Activated CD4-positive, CD25-positive, alpha-beta regulatory T cell treated with anti-CD3 and anti-CD28 coated beads, Interleukin-2, amount 50 U/mL, for 72 hours (primary cell): ENCODE measurements at regions not wholly inside any gene's neighbourhood (a gene's known extent, or its start where the extent isn't known, plus 50 kb on each side); places are given as distances from the start of the nearest gene placed in this dataset.
"Not testable (repeated sequence)": the region's sequence is repeated elsewhere in the genome, so short reads cannot be mapped to it uniquely, and the experiment has no call there.

Experiments
- DNase-seq: peaks from one replicate; pipeline ENCODE4 v3.0.0; 2021

DNA sequence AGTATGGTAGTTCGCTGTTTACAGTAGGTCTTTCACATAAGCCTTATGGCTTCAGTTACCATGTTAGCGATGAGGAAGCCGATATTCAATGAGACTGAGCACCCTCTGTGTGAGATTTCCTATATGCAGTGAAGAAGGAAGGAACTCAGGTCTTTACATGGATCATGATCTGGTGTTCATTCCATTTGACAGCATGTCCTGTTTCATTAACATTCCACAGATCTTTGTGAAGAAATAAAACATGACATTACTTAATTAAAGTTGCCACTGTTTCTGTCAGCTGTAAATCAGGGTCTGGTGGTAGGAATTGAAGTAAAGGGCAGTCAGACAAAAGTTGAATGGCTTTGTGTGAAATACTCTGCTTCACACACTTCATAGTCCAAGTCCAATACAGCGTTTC lies 768.6 kb downstream of the ZPLD1 start:
- DNase-seq, result no peak

DNA sequence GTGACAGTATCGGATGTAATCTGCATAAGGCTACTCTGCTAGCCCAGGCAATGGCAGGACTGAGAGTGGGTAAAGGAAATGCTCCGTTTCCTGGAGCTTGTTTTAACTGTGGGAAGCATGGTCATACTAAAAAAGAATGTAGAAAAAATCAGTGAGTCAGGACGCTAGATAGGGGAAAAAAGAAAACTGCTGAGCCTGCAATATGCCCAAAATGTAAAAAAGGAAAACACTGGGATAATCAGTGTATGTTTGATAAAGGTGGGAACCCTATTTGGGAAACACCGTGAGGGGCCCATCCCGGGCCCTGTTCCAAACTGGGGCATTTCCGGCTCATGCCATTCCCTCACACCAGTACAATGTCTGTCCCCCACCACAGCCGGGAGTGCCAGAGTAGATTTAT lies 775.8 kb downstream of the ZPLD1 start:
- no peak for DNase-seq

DNA sequence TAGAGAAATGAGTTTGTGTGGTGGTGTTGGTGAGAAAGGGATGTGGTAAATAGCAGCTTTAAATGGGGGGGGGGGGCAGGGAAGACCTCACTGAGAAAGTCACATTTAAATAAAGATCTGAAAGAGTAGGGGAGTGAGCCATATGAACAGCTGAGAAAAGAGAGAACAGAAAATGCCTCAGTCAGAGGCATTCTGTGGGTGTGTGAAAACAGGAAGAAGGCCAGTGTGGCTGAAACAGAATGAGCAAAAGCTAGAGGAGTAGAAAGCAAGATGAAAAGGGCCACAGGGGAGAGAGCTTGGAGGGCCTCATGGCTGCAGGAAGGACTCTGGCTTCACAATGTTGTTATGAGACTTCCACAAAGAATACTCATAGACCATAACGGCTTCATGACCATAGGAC lies 783.3 kb downstream of the ZPLD1 start:
- DNase-seq, result no peak

DNA sequence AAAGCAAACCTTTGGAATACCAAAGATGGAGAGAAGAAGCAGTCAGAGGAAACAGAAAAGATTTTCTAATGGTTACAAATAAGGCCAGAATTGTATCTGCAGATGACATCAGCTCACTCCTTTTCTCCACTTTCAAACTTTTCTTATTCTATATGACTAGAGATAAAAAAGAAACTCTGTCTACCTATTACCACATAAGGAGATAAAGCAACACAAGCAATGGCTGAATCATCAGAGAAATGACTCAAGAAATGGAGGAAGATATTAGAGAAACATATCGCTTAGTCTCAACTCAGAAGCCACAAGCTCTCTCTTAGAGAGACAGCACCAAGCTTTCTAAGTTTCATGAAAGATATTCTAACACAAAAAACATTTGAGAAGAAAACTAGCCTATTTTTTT lies 784.0 kb downstream of the ZPLD1 start:
- DNase-seq, result no peak

DNA sequence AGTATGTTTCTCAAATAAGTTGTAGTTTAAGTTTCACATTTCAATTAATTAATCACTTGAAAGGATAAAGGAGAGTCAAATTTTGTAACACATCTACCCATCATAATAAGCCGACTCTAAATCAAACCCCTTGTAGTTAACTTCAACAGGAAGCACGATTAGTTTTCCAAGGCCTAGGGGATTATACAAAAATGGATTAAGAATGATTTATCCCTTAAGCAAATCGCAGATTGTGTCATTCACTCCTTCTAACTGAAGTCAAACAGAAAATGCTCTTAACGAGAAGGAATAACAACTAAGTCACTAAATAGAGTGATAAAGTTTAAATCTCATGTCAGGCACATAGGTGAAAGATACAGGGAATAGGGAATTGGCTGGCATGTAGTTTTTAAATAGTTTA lies 792.8 kb downstream of the ZPLD1 start:
- DNase-seq, result no peak

DNA sequence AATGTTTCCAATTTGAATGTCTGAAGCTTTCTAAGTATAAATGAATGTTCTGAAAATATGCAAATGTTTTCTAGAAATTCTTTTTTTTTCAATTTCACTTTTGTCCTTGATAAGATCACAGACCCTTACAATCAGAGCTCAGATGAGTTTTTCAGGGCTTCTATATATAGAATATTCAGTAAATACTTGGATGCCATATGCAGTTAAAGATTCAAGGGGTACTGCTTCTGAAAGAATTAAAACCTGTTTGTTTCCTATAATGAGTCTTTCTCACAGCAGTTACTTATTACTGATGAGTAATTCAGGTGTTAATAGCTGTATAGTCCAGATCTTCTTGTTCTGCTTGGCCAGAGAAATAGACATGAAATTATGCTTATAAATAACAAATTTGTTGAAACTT lies 812.6 kb downstream of the ZPLD1 start:
- no peak for DNase-seq

DNA sequence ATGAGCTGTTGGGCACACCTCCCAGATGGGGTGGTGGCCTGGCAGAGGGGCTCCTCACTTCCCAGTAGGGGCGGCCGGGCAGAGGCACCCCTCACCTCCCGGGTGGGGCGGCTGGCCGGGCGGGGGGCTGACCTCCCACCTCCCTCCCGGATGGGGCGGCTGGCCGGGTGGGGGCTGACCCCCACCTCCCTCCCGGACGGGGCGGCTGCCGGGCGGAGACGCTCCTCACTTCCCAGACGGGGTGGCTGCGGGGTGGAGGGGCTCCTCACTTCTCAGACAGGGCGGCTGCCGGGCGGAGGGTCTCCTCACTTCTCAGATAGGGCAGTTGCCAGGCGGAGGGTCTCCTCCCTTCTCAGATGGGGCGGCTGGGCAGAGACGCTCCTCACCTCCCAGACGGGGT lies 820.0 kb downstream of the ZPLD1 start:
- not testable (repeated sequence) for DNase-seq

DNA sequence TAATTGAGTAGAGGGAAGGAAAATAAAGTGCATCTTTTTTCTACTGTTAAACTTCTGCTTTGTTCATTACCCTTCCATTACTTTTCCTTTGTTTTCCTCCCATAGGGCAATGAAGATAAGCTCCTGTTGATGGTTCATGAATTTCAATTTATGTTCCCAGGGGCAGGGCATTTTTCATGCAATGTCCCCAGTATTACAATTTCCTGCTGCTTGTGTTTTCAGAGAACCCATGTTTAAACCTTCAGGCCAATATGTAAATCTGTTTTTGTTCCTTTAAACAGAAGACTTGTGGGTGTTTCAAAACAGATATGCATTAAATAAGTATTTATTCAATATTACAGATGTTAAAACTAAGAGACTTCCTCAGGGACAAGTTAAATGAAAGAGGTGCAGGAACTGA lies 834.5 kb downstream of the ZPLD1 start:
- DNase-seq, result no peak

DNA sequence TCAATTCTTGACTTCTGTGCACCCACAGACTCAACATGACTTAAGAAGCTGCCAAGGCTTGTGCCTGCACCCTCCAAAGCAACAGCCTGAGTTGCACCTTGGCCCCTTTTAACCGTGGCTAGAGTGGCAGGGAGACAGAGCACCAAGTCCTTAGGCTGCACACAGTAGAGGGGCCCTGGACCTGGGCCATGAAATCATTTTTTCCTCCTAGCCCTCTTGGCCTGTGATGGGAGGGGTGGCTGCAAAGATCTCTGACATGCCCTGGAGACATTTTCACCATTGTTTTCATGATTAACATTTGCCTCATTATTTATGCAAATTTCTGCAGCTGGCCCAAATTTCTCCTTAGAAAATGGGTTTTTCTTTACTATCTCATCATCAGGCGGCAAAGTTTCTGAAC lies 836.8 kb downstream of the ZPLD1 start:
- DNase-seq, result no peak

DNA sequence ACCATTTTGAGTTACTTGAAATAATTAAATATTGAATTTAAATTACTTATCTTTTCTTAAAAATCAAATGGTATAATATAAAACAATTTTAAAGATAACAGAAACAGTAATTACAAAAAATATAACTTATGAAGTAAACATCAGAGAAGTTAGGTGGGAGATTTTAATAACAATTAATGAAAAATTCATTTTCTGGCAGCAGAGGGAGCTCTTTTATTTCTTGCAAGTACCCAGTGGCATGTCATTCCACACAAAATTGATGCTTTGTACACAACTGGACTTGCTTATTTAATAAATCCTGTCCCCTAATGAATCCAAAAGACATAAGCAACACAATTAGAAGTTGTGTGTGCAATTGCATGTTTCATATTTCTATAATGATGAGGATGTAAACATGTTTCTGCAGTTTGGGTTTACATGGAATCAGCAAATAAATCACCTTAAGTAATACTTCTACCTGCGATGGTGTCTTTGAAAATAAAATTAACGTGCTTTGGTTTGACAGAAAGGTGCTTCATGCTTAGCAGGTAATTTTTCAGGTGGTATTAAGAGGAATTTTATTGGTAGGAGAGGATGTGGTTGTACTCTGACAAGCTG lies 861.3 kb downstream of the ZPLD1 start:
- no peak for DNase-seq

DNA sequence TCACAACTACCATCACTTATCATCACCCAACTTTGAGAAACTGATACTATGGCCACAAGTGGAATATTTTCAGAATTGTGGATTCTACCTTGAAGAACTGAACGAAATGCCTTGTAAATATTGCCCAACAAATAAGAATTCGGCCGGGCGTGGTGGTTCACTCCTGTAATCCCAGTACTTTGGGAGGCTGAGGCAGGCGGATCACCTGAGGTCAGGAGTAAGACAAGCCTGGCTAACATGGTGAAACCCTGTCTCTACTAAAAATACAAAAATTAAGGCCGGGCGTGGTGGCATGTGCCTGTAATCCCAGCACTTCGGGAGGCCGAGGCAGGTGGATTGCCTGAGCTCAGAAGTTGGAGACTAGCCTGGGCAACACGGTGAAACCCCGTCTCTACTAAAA lies 862.7 kb downstream of the ZPLD1 start:
- not testable (repeated sequence) for DNase-seq

DNA sequence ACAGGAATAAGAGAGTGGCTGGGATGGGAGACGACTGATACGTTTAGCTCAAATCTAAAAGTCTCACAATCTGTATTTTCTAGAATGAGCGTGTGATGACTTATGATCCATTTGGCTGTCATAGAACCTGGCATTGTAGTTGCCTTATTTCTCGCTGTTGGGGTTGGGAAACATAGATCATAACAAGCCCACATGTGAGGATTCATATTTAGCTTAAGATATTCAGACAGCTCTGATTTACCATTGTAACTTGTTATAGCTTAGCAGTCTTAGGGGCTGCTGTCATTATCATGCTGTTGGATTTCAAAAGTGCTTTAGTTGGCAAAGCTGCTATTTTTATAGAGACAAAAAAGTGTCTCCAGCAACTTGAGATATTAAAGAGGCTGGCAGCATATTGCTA lies 871.3 kb downstream of the ZPLD1 start:
- DNase-seq, result no peak

DNA sequence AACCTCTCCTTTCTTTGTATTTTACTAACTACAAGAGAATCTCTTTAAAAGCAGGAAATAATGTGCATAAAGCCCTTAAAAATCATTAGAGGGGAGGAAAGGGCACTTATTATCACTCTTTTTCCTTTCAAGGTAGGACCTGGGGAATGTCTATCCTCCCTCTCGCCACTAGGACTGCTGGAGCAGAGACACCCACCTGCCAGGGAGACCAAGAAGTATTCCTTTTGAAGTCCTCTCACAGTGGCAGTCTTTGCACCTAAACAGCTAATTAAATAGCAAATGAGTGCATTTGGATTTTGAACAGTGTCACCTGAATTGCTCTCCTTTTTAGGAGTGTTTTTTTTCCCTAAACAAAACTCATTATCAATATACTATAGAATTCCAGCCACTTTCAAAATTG lies 874.1 kb downstream of the ZPLD1 start:
- no peak for DNase-seq

DNA sequence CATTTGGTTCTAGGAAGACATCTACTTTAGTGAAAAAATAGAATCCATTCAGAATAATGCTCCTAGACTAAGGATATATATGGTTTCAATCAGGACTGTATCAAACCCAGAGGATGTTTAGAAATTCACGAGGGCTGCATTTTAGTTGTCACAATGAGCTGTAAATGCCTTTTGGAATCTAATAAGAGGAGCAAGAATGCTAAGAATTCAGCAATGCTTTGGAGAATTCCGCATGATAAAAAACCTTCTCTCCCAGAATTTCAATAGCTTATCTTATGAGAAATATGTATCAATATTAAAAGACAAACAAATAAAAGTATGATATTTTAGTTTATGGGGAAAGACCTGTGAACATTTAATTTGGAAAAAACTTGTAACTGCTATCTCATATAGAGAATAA lies 885.1 kb downstream of the ZPLD1 start:
- no peak for DNase-seq

DNA sequence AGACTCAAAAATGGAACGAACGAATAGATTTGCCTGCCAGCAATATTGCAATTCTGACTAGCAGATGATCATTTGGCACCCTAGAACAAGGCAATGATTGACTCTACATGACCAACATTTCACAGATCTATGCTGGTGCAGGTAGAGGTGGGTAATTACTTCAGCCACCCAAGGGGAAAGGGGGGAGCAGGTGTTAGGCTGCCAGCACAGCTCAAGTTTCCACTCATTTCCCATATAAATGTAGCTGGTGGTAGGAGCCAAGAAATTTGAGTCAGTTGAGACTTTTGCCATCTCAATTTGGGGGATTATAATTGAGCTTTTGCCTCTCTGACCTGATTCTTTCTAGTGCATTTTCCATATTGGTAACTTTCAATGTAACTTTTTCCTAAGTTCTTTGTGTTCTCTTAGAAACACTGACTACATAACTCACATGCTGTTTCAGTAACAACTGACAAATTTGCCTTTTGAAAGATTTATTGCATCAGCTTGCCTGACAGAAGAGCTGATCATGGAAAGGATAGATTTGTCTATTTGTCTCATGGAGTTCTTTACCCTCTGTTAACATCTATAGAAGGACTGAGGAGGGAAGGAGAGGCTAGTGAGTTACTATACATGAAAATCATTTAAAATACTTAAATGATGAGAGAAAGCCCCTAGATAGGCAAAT lies 902.5 kb downstream of the ZPLD1 start:
- no peak for DNase-seq

DNA sequence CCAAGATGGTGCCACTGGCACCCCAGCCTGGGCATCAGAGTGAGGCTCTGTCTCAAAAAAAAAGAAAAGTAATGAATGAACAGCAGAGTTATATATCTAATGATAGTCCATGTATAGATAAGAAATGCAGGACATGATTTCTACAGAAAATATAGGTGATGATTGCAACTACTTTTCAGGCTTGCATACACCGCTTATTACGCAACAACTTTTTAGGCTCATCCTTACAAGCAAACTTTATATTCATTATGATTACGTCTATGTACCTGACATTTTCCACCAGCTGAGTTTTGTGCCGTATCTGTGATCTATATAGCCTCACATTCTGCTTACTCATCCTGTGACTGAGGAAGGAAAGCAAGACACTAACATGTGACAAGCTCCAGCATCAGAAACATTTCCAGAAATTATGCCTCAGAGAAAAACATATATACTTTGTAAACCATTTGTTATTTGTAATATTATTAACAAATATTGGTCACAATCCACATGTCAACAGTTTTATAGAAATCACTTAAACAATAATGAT lies 906.3 kb downstream of the ZPLD1 start:
- no peak for DNase-seq

DNA sequence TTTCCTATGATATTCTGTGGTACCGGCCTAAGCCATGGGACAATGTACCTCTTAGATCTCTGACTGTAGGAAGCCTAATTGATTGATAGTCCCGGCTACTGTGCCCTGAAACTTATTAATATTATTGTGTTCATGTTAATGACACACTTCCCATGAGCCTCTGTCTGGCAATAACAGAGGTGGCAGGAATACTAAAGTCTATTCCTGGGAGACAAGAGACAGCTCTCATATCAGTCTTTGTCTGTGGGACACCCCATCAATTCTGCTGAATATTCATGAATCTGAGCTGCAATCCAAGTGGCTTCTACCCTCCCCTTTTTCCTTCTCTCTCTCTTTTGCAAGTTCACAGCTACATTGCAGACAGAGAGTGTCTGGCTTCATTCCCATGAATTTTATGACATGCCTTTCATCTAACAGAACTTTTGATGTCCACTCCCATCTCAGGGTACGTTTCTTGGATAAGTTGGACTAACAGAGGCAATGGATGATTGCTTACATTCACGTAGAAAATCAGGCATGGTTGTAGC lies 907.5 kb downstream of the ZPLD1 start:
- DNase-seq, result no peak

DNA sequence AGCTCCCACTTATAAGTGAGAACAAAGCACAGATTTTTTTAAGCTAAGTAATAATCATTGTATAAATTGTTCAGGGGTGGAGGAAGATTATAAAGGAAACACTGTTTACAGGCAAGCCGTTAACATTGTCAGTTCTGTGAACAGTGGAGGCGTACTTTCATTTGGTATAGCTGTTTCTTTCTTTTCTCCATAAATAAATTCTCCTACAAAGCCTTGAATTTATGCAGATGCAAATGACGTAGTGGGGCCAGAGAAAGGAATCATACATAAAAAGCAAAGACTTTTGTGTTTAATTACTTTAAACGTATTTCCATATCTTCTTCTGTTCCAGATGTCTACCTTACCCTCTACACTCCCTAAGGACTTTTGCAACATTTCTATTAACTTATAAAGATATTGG lies 914.9 kb downstream of the ZPLD1 start:
- no peak for DNase-seq

DNA sequence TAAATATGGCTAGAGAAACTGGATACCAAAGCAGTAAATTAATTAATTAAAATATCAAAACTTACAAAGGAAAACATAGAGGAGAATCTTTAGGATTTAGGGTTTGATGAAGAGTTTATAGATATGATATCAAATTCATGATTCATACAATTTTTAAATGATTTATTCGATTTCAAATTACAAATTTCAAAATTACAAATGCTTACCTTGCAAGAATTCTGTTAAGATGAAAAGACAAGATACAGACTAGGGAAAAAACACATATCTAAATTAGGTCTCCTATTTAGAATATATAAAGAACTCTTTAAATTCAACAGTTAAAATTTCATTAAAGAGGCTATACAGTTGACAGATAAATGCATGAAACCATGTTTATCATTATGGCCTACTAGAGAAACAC lies 930.7 kb downstream of the ZPLD1 start:
- no peak for DNase-seq

DNA sequence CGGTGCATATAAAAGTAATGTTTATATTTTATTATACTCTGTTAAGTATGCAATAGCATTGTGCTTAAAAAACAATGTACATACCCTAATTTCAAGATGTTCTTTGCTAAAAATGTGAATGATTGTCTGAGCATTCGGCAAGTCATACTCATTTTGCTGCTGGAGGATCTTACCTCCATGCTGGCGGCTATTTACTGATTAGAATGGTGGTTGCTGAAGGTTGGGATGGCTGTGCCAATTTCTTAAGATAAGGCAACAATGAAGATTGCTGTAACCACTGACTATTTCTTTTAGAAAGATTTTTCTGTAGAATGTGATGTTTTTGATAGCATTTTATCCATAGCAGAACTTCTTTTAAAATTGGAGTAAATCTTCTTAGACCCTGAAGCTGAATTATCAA lies 932.7 kb downstream of the ZPLD1 start:
- no peak for DNase-seq

DNA sequence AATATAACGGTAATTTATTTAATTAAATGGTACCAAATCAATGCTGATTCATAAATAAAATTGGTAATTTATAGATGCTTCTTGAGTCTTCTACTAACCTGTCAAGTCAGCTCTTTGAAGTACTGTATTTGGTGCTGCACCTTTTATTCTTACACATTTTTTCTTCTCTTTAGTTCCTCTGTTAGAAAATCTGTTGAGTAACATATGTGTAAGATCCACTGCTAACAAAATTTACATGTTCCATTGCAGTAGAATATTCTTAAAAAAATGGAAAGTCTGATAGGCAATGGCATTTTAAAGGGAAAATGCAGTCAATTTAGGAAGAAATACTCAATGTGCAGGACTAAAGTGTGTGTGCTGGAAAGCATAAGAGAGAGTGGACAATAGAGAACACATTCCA lies 936.6 kb downstream of the ZPLD1 start:
- DNase-seq, result no peak

DNA sequence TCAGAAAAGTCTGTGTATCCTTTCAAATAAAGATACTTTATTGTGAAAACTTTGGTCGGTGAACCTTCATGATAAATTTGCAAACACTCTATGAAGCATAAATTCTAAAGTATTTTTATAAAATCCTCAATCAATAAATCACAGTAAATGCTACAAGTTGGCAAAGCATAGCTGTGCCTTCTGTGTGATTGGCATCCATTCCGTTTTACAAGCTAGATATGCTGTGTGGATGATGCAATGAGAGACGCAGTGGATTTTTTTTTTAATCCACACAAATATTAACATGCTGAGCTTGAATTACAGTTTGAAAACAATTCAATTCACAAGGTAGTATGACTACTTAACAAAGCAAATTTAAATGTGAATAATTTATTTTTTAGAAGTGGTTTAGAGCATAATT lies 937.2 kb downstream of the ZPLD1 start:
- no peak for DNase-seq

DNA sequence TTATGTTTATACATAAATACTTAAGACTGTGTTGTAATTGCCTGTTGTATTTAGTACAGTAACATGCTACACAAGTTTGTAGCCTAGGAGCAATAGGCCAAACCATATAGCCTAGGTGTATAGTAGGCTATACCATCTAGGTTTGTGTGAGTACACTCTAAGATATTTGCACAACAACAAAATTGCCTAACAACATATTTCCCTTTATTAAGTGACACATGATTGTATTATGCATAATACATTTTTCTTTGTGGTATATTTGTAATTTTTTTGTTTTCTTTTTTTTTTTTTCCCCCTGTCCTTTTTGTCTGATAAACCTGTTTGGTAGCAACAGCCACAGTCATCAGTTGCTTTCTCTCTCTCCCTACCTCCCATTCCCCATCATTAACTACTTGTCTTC lies 945.6 kb downstream of the ZPLD1 start:
- no peak for DNase-seq

DNA sequence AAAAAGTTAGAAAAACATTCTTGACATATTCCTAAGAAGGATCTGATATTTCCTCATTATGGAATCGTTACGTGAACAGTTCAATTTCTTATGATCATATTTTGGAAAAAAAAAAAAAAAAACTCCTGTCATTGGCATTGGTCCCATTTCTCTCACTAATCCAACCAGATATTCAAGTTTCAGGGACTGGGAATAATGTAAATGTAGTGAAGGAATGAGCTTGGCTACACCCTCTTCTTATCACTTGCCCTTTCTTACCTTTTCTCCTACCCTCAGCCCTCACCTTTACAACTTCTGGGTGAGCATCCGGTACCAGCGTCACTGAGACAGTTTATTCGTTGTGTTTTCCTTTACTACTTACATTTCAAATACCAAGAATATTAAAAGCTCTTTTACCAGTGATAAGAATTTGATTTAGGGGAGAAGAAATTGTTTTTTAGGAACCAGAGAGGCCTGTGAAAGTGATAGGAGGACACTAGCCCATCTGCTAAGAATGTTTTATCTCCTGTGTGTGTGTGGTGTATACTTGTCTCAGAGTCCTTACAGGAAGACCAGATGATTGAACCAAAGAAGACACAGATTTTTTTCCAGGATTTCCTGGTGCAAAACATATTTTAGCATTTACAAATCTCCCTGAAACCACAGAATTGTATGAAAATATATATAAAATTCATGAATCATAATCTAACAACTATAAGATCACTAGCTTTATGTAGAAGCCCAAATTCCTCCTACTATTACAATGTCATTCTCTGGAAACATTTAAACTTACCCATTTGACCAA lies 946.7 kb downstream of the ZPLD1 start:
- DNase-seq, result no peak
